Coronary artery (tissue), 2 donors: ENCODE measurements at regions not wholly inside any gene's neighbourhood (a gene's known extent, or its start where the extent isn't known, plus 50 kb on each side); places are given as distances from the start of the nearest gene placed in this dataset.

Experiments
- DNase-seq: peaks from one replicate; pipeline ENCODE4 v3.0.0-alpha.2; 2017; ENCODE audit warnings: low spot score
- H3K27ac ChIP-seq, 2 donors: fragments of 200-600 bp; sonication (generic); one replicate each; pipeline ENCODE4 v1.5.1; 2016 to 2019
- H3K4me3 ChIP-seq: fragments of 200-600 bp; sonication (generic); 2 replicates; pipeline ENCODE4 v1.5.1; 2016; ENCODE audit warnings: mild to moderate bottlenecking, moderate library complexity
- CTCF ChIP-seq: fragments of 200-600 bp; sonication (generic); IDR thresholded peaks from one replicate; pipeline ENCODE4 v1.5.1; 2019; ENCODE audit warnings: antibody characterized with exemption

- Histone ChIP-seq H3K4me3 (no peak overlapping the region), H3K27ac (no peak overlapping the region)
- no peak for TF ChIP-seq CTCF
- DNase-seq: no peak
These were observed 105.9 kb upstream of the DAP start for GRCh38 chr5:10866913-10867312.

GRCh38 chr5:10863763-10864383 is 102.8 kb upstream of the DAP start:
- no peak for TF ChIP-seq CTCF
- Histone ChIP-seq H3K27ac (no peak overlapping the region), H3K4me3 (no peak overlapping the region)
- DNase-seq: no peak

GRCh38 chr5:10862085-10862484 is 101.1 kb upstream of the DAP start:
- Histone ChIP-seq H3K27ac (no peak overlapping the region), H3K4me3 (no peak overlapping the region)
- no peak for DNase-seq
- TF ChIP-seq CTCF: no peak

GRCh38 chr5:10861423-10861790 is 100.4 kb upstream of the DAP start:
- no peak for TF ChIP-seq CTCF
- no peak overlapping the region for H3K4me3 ChIP-seq
- no peak overlapping the region for H3K27ac ChIP-seq
- no peak for DNase-seq

- H3K4me3 ChIP-seq: no peak overlapping the region
- DNase-seq: no peak
- no peak overlapping the region for H3K27ac ChIP-seq
- TF ChIP-seq CTCF: no peak
These were observed 99.8 kb upstream of the DAP start for GRCh38 chr5:10860645-10861422.

- no peak for TF ChIP-seq CTCF
- Histone ChIP-seq H3K4me3 (no peak overlapping the region), H3K27ac (no peak overlapping the region)
- DNase-seq: no peak
These were observed 99.1 kb upstream of the DAP start for GRCh38 chr5:10860196-10860543.
